H1 (cell line): ENCODE measurements at regions not wholly inside any gene's neighbourhood (a gene's known extent, or its start where the extent isn't known, plus 50 kb on each side); places are given as distances from the start of the nearest gene placed in this dataset.

Experiments used
- ATF2 ChIP-seq: IDR thresholded peaks from 2 replicates; pipeline ENCODE4 v1.6.1; 2012; ENCODE audit warnings: low read length, inconsistent platforms
- BACH1 ChIP-seq: IDR thresholded peaks from 2 replicates; pipeline ENCODE4 v1.6.1; 2012; ENCODE audit warnings: low read length, improper control_type of control experiment
- KDM5A ChIP-seq: fragments of 200-600 bp; IDR thresholded peaks from 2 replicates; pipeline ENCODE4 v1.7.1; 2012; ENCODE audit warnings: mild to moderate bottlenecking, low read length, inconsistent platforms, mixed read lengths
- MAFK ChIP-seq: IDR thresholded peaks from 2 replicates; pipeline ENCODE4 v1.6.1; 2012; ENCODE audit warnings: low read depth, mild to moderate bottlenecking, improper control_type of control experiment, low read length
- TAF7 ChIP-seq: optimal IDR thresholded peaks from 2 replicates; pipeline ENCODE3; 2011; ENCODE audit warnings: low read depth, mild to moderate bottlenecking, inconsistent platforms, low read length, moderate library complexity, borderline replicate concordance
- TEAD4 ChIP-seq: IDR thresholded peaks from 2 replicates; pipeline ENCODE4 v1.6.1; 2012; ENCODE audit warnings: low read depth, low read length, inconsistent platforms, mixed read lengths

DNA sequence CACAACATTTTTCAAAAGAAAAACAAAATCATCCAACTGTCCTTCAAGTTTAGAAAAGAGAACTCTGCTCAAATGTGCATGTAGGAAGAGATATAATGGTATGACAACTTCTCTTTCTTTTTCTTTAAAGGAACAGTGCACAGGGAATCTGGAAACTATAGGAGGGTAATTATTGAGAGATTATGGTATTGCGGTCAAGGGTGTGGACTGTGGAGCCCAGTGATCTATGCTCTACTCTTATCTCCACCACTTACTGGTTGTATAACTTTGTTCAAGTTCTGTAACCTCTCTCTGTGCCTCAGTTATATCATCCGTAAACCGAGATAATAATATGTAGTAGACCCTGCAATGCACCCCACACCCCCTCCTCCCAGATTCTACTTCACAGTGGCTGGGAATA lies 69.8 kb upstream of the PCGF5 start (continued):
- no peak for TF ChIP-seq ATF2
- TF ChIP-seq TAF7: no peak
- no peak for TF ChIP-seq TEAD4
- no peak for TF ChIP-seq BACH1
- no peak for TF ChIP-seq MAFK
- no peak for TF ChIP-seq KDM5A
- TF ChIP-seq, all 59 proteins: peak for 0
